IMR-90 (cell line): ENCODE measurements at regions not wholly inside any gene's neighbourhood (a gene's known extent, or its start where the extent isn't known, plus 50 kb on each side); places are given as distances from the start of the nearest gene placed in this dataset.

ENCODE experiments used
- BHLHE40 ChIP-seq: fragments of 150-350 bp; IDR thresholded peaks from 2 replicates; pipeline ENCODE4 v1.6.1; 2016; ENCODE audit warnings: mild to moderate bottlenecking, low read depth, low read length
- CTCF ChIP-seq: conservative IDR thresholded peaks from 2 replicates; pipeline ENCODE4 v1.5.1; 2012; ENCODE audit warnings: mild to moderate bottlenecking, low read depth, low read length, improper control_type of control experiment
- MAZ ChIP-seq: IDR thresholded peaks from 2 replicates; pipeline ENCODE4 v1.6.1; 2012; ENCODE audit warnings: low read depth, mild to moderate bottlenecking, low read length, improper control_type of control experiment, moderate library complexity, borderline replicate concordance
- RAD21 ChIP-seq: IDR thresholded peaks from 2 replicates; pipeline ENCODE4 v1.6.1; 2012; ENCODE audit warnings: low read length, improper control_type of control experiment

- TF ChIP-seq MAZ, result no peak
- TF ChIP-seq CTCF, result no peak
- no peak for TF ChIP-seq RAD21
- no peak for TF ChIP-seq BHLHE40
Observed at GRCh38 chr6:102390541-102390940, 997.0 kb downstream of the GRIK2 start.
